IgD-negative memory B cell (primary cell): ENCODE measurements at regions not wholly inside any gene's neighbourhood (a gene's known extent, or its start where the extent isn't known, plus 50 kb on each side); places are given as distances from the start of the nearest gene placed in this dataset.
A peak's percentile ranks its signal among the peaks of the same experiment; 100 is the strongest.
"Not testable (repeated sequence)": the region's sequence is repeated elsewhere in the genome, so short reads cannot be mapped to it uniquely, and the experiment has no call there.

Experiments used
- H3K27ac Mint-ChIP-seq, 3 donors: one replicate each; pipeline ENCODE4 v1.8.0; 2020 to 2022; ENCODE audit warnings: mild to moderate bottlenecking in 3 of 3, mixed read lengths in 3 of 3, moderate library complexity in 1 of 3
- H3K27me3 Mint-ChIP-seq: one replicate; pipeline ENCODE4 v1.8.0; 2021; ENCODE audit warnings: mixed read lengths
- H3K36me3 Mint-ChIP-seq: one replicate; pipeline ENCODE4 v1.8.0; 2020; ENCODE audit warnings: mild to moderate bottlenecking, mixed read lengths
- H3K4me1 Mint-ChIP-seq, 3 donors: one replicate each; pipeline ENCODE4 v1.8.0; 2020 to 2022; ENCODE audit warnings: mixed read lengths in 3 of 3, mild to moderate bottlenecking in 1 of 3
- H3K4me3 Mint-ChIP-seq, 4 donors: one replicate each; pipeline ENCODE4 v1.8.0; 2020 to 2022; ENCODE audit warnings: mild to moderate bottlenecking in 4 of 4, mixed read lengths in 4 of 4, moderate library complexity in 3 of 4
- H3K9me3 Mint-ChIP-seq, 3 donors: one replicate each; pipeline ENCODE4 v1.8.0; 2020 to 2021; ENCODE audit warnings: mixed read lengths in 3 of 3, mild to moderate bottlenecking in 1 of 3

GRCh38 chr6:74932232-74932888 is 273.5 kb downstream of the COL12A1 start:
- peaks cover 2 to 4% (median 3%) of the 10 kb centered on the region in 3 donors for H3K9me3 Mint-ChIP-seq
- no peak overlapping the region for H3K27ac Mint-ChIP-seq
- no peaks in the 10 kb centered on the region for H3K27me3 Mint-ChIP-seq
- no peaks in the 10 kb centered on the region for H3K4me1 Mint-ChIP-seq
- no peak overlapping the region for H3K4me3 Mint-ChIP-seq
- H3K36me3 Mint-ChIP-seq = no peaks in the 10 kb centered on the region

- H3K27me3 Mint-ChIP-seq = no peaks in the 10 kb centered on the region
- H3K9me3 Mint-ChIP-seq = peaks cover 2 to 3% (median 2%) of the 10 kb centered on the region in 3 donors
- no peaks in the 10 kb centered on the region for H3K36me3 Mint-ChIP-seq
- no peaks in the 10 kb centered on the region for H3K4me1 Mint-ChIP-seq
- H3K27ac Mint-ChIP-seq = no peak overlapping the region
- H3K4me3 Mint-ChIP-seq = no peak overlapping the region
Measured at GRCh38 chr6:74931558-74931957, 274.3 kb downstream of the COL12A1 start.

GRCh38 chr6:74928203-74928602 is 277.6 kb downstream of the COL12A1 start:
- Mint-ChIP-seq H3K27me3 (no peaks in the 10 kb centered on the region), H3K9me3 (peaks cover 0 to 2% (median 1%) of the 10 kb centered on the region in 3 donors), H3K4me3 (no peak overlapping the region), H3K27ac (no peak overlapping the region), H3K36me3 (no peaks in the 10 kb centered on the region), H3K4me1 (peaks cover 0 to 2% (median 0%) of the 10 kb centered on the region in 3 donors)

GRCh38 chr6:74927299-74927698 is 278.6 kb downstream of the COL12A1 start:
- no peak overlapping the region for H3K4me3 Mint-ChIP-seq
- H3K27ac Mint-ChIP-seq = no peak overlapping the region
- no peaks in the 10 kb centered on the region for H3K36me3 Mint-ChIP-seq
- H3K4me1 Mint-ChIP-seq = peaks cover 0 to 2% (median 0%) of the 10 kb centered on the region in 3 donors
- H3K27me3 Mint-ChIP-seq = no peaks in the 10 kb centered on the region
- H3K9me3 Mint-ChIP-seq = peaks cover 0 to 2% (median 1%) of the 10 kb centered on the region in 3 donors

GRCh38 chr6:74925683-74926082 is 280.2 kb downstream of the COL12A1 start:
- H3K4me3 Mint-ChIP-seq = no peak overlapping the region
- H3K27ac Mint-ChIP-seq = peak overlapping the region in 1 of 3 donors; percentile 34
- H3K9me3 Mint-ChIP-seq = peaks cover 0 to 1% (median 0%) of the 10 kb centered on the region in 3 donors
- no peaks in the 10 kb centered on the region for H3K36me3 Mint-ChIP-seq
- peaks cover 0 to 2% (median 0%) of the 10 kb centered on the region in 3 donors for H3K4me1 Mint-ChIP-seq
- H3K27me3 Mint-ChIP-seq = no peaks in the 10 kb centered on the region

- Mint-ChIP-seq H3K27me3 (no peaks in the 10 kb centered on the region), H3K36me3 (peaks cover 2% of the 10 kb centered on the region), H3K4me1 (peaks cover 0 to 2% (median 0%) of the 10 kb centered on the region in 3 donors), H3K4me3 (no peak overlapping the region), H3K9me3 (peaks cover 0 to 3% (median 0%) of the 10 kb centered on the region in 3 donors), H3K27ac (no peak overlapping the region)
Measured at GRCh38 chr6:74914888-74915287, 291.0 kb downstream of the COL12A1 start.

GRCh38 chr6:74912234-74912633 is 293.6 kb downstream of the COL12A1 start:
- Mint-ChIP-seq H3K4me3 (no peak overlapping the region), H3K27ac (no peak overlapping the region), H3K27me3 (no peaks in the 10 kb centered on the region), H3K36me3 (peaks cover 2% of the 10 kb centered on the region), H3K4me1 (peaks cover 0 to 2% (median 0%) of the 10 kb centered on the region in 3 donors), H3K9me3 (peaks cover 0 to 3% (median 0%) of the 10 kb centered on the region in 3 donors)

- H3K36me3 Mint-ChIP-seq = no peaks in the 10 kb centered on the region
- no peak overlapping the region for H3K27ac Mint-ChIP-seq
- no peak overlapping the region for H3K4me3 Mint-ChIP-seq
- H3K9me3 Mint-ChIP-seq = peaks cover 3 to 6% (median 6%) of the 10 kb centered on the region in 3 donors
- no peaks in the 10 kb centered on the region for H3K27me3 Mint-ChIP-seq
- no peaks in the 10 kb centered on the region for H3K4me1 Mint-ChIP-seq
Measured at GRCh38 chr6:74902846-74903245, 303.0 kb downstream of the COL12A1 start.

- Mint-ChIP-seq H3K36me3 (no peaks in the 10 kb centered on the region), H3K27me3 (no peaks in the 10 kb centered on the region), H3K27ac (no peak overlapping the region), H3K9me3 (peaks cover 3 to 9% (median 6%) of the 10 kb centered on the region in 3 donors), H3K4me3 (no peak overlapping the region), H3K4me1 (no peaks in the 10 kb centered on the region)
Measured at GRCh38 chr6:74902089-74902488, 303.8 kb downstream of the COL12A1 start.

GRCh38 chr6:74901576-74901975 is 304.3 kb downstream of the COL12A1 start:
- H3K27me3 Mint-ChIP-seq = no peaks in the 10 kb centered on the region
- no peaks in the 10 kb centered on the region for H3K36me3 Mint-ChIP-seq
- no peaks in the 10 kb centered on the region for H3K4me1 Mint-ChIP-seq
- H3K4me3 Mint-ChIP-seq = no peak overlapping the region
- H3K9me3 Mint-ChIP-seq = peaks cover 6 to 8% (median 8%) of the 10 kb centered on the region in 3 donors
- no peak overlapping the region for H3K27ac Mint-ChIP-seq

GRCh38 chr6:74899416-74899815 is 306.4 kb downstream of the COL12A1 start:
- H3K27ac Mint-ChIP-seq = no peak overlapping the region
- no peaks in the 10 kb centered on the region for H3K27me3 Mint-ChIP-seq
- no peak overlapping the region for H3K4me3 Mint-ChIP-seq
- no peaks in the 10 kb centered on the region for H3K36me3 Mint-ChIP-seq
- H3K9me3 Mint-ChIP-seq = peaks cover 6 to 9% (median 8%) of the 10 kb centered on the region in 3 donors
- no peaks in the 10 kb centered on the region for H3K4me1 Mint-ChIP-seq

GRCh38 chr6:74892091-74892490 is 313.8 kb downstream of the COL12A1 start:
- Mint-ChIP-seq H3K27me3 (no peaks in the 10 kb centered on the region), H3K27ac (no peak overlapping the region), H3K9me3 (peaks cover 2 to 12% (median 3%) of the 10 kb centered on the region in 3 donors), H3K4me1 (no peaks in the 10 kb centered on the region), H3K4me3 (no peak overlapping the region), H3K36me3 (no peaks in the 10 kb centered on the region)

- H3K27ac Mint-ChIP-seq = no peak overlapping the region
- no peak overlapping the region for H3K4me3 Mint-ChIP-seq
- H3K36me3 Mint-ChIP-seq = no peaks in the 10 kb centered on the region
Measured at GRCh38 chr6:74891349-74891831, 314.5 kb downstream of the COL12A1 start.

GRCh38 chr6:74889635-74890034 is 316.2 kb downstream of the COL12A1 start:
- H3K36me3 Mint-ChIP-seq = no peaks in the 10 kb centered on the region
- H3K4me3 Mint-ChIP-seq = no peak overlapping the region
- H3K27me3 Mint-ChIP-seq = no peaks in the 10 kb centered on the region
- peaks cover 0 to 3% (median 3%) of the 10 kb centered on the region in 3 donors for H3K9me3 Mint-ChIP-seq
- H3K27ac Mint-ChIP-seq = no peak overlapping the region
- H3K4me1 Mint-ChIP-seq = no peaks in the 10 kb centered on the region

More at GRCh38 chr6:74891349-74891831, 314.5 kb downstream of the COL12A1 start:
- H3K4me1 Mint-ChIP-seq = no peaks in the 10 kb centered on the region
- H3K27me3 Mint-ChIP-seq = no peaks in the 10 kb centered on the region
- peaks cover 0 to 7% (median 3%) of the 10 kb centered on the region in 3 donors for H3K9me3 Mint-ChIP-seq

GRCh38 chr6:74888741-74889140 is 317.1 kb downstream of the COL12A1 start:
- H3K27ac Mint-ChIP-seq, H3K4me1 Mint-ChIP-seq, H3K36me3 Mint-ChIP-seq, H3K9me3 Mint-ChIP-seq, H3K27me3 Mint-ChIP-seq, H3K4me3 Mint-ChIP-seq: not testable (repeated sequence)

- no peaks in the 10 kb centered on the region for H3K36me3 Mint-ChIP-seq
Measured at GRCh38 chr6:74879976-74880375, 325.9 kb downstream of the COL12A1 start.

More at GRCh38 chr6:74879976-74880375, 325.9 kb downstream of the COL12A1 start:
- no peaks in the 10 kb centered on the region for H3K27me3 Mint-ChIP-seq
- peaks cover 1 to 17% (median 3%) of the 10 kb centered on the region in 3 donors for H3K9me3 Mint-ChIP-seq
- H3K4me1 Mint-ChIP-seq = no peaks in the 10 kb centered on the region
- H3K27ac Mint-ChIP-seq = no peak overlapping the region
- H3K4me3 Mint-ChIP-seq = no peak overlapping the region
